MCF 10A (cell line): ENCODE measurements at regions not wholly inside any gene's neighbourhood (a gene's known extent, or its start where the extent isn't known, plus 50 kb on each side); places are given as distances from the start of the nearest gene placed in this dataset.
"Not testable (repeated sequence)": the region's sequence is repeated elsewhere in the genome, so short reads cannot be mapped to it uniquely, and the experiment has no call there.

Experiments
- BruUV-seq: library from RNA; stranded (reverse); fragments of 400-500 nt; replicated peaks from 2 replicates; lab custom pipeline; 2021; lab: Mats Ljungman, UMichigan
- CTCF ChIA-PET: fragments of 300-600 bp; sonication (Branson Sonifier 250); formaldehyde crosslinking; extraction: SDS; loops from one replicate; lab custom pipeline; 2021; ENCODE audit warnings: antibody characterized with exemption, inconsistent platforms; lab: Yijun Ruan, JAX
- POLR2A ChIA-PET: fragments of 300-600, 350-650 bp; sonication (Branson Sonifier 250); formaldehyde crosslinking; extraction: SDS; loops from one replicate; lab custom pipeline; 2020; ENCODE audit warnings: antibody characterized with exemption, inconsistent platforms; lab: Yijun Ruan, JAX
- DNase-seq: peaks from one replicate; pipeline ENCODE4 v3.0.0-alpha.2; 2018; ENCODE audit not compliant: unreplicated experiment
- H3K27ac Mint-ChIP-seq: one replicate; pipeline ENCODE4 v1.8.0; 2022; ENCODE audit warnings: mild to moderate bottlenecking, low read depth, mixed read lengths; ENCODE audit not compliant: unreplicated experiment
- H3K27me3 Mint-ChIP-seq: one replicate; pipeline ENCODE4 v1.8.0; 2022; ENCODE audit warnings: mixed read lengths; ENCODE audit not compliant: insufficient read depth, unreplicated experiment
- H3K36me3 Mint-ChIP-seq: one replicate; pipeline ENCODE4 v1.8.0; 2022; ENCODE audit warnings: mild to moderate bottlenecking, moderate library complexity, mixed read lengths; ENCODE audit not compliant: insufficient read depth, unreplicated experiment
- H3K4me1 Mint-ChIP-seq: one replicate; pipeline ENCODE4 v1.8.0; 2022; ENCODE audit warnings: mixed read lengths; ENCODE audit not compliant: insufficient read depth, unreplicated experiment
- H3K4me3 Mint-ChIP-seq: one replicate; pipeline ENCODE4 v1.8.0; 2022; ENCODE audit warnings: mild to moderate bottlenecking, moderate library complexity, mixed read lengths; ENCODE audit not compliant: unreplicated experiment
- H3K9me3 Mint-ChIP-seq: one replicate; pipeline ENCODE4 v1.8.0; 2022; ENCODE audit warnings: mixed read lengths; ENCODE audit not compliant: unreplicated experiment
- CTCF ChIP-seq: fragments of 200-600 bp; IDR thresholded peaks from one replicate; pipeline ENCODE4 v1.8.0; 2022; ENCODE audit warnings: antibody characterized with exemption, mild to moderate bottlenecking; ENCODE audit not compliant: unreplicated experiment
- intact Hi-C: fragments of 100-400 bp; cut with micrococcal nuclease; formaldehyde crosslinking; loops from 2 replicates; pipeline ENCODE4 v1.14.1; 2022

- no TSS peak for BruUV-seq
- TF ChIP-seq CTCF, result no peak
- CTCF ChIA-PET, result interaction anchor here (0.7 kb wide), 1 partner anchor 203 kb away, joined by 3 read pairs; no protein-coding TSS in a partner anchor
- H3K27ac Mint-ChIP-seq, result no peak overlapping the region
- no peaks in the 10 kb centered on the region for H3K4me1 Mint-ChIP-seq
- H3K4me3 Mint-ChIP-seq, result no peak overlapping the region
- no peaks in the 10 kb centered on the region for H3K27me3 Mint-ChIP-seq
- intact Hi-C loops, result loop anchor here (5.0 to 10.0 kb wide), 3 partner anchors 67 to 390 kb away; partner anchors contain the start of gene RNF2
- no peak for DNase-seq
- H3K9me3 Mint-ChIP-seq, result no peaks in the 10 kb centered on the region
- POLR2A ChIA-PET, result interaction anchor here (0.6 to 0.8 kb wide), 3 partner anchors 29 to 74 kb away, joined by 3 to 4 read pairs (median 3); no protein-coding TSS in a partner anchor
- H3K36me3 Mint-ChIP-seq, result no peaks in the 10 kb centered on the region
These were observed 117.7 kb upstream of the IVNS1ABP start for GRCh38 chr1:185434721-185435120.

GRCh38 chr1:185433667-185434066, 116.6 kb upstream of the IVNS1ABP start:
- Mint-ChIP-seq H3K36me3 (no peaks in the 10 kb centered on the region), H3K4me1 (no peaks in the 10 kb centered on the region), H3K4me3 (no peak overlapping the region), H3K9me3 (no peaks in the 10 kb centered on the region), H3K27me3 (no peaks in the 10 kb centered on the region), H3K27ac (no peak overlapping the region)
- intact Hi-C loops, result loop anchor here (10.0 kb wide), 2 partner anchors 91 to 389 kb away; partner anchors contain the start of gene RNF2
- BruUV-seq, result no TSS peak
- no peak for DNase-seq
- ChIA-PET POLR2A (interaction anchor here (0.6 kb wide), 1 partner anchor 67 kb away, joined by 5 read pairs; no protein-coding TSS in a partner anchor), CTCF (no interaction called here)
- no peak for TF ChIP-seq CTCF

DNA sequence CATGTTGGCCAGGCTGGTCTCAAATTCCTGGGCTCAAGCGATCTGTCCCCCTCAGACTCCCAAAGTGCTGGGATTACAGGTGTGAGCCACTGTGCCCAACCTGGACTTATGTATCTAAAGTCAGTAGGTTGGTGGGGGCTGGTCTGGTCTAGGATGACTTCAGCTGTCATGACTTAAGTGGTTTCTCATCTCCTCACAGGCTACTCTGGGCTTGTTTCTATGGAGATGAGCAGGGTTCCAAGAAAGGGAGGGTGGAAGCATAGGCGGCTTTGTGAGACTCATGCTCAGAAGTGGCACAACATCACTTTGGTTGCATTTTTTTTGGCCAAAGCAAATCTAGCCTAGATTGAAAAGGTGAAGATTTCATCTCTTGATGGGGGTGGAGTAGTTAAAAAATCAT, 115.9 kb upstream of the IVNS1ABP start:
- no peak for DNase-seq
- H3K4me1 Mint-ChIP-seq, result no peaks in the 10 kb centered on the region
- intact Hi-C loops, result loop anchor here (10.0 kb wide), 2 partner anchors 92 to 388 kb away; partner anchors contain the start of gene RNF2
- BruUV-seq, result no TSS peak
- ChIA-PET POLR2A (no interaction called here), CTCF (interaction anchor here (0.7 kb wide), 1 partner anchor 132 kb away, joined by 3 read pairs; no protein-coding TSS in a partner anchor)
- no peaks in the 10 kb centered on the region for H3K36me3 Mint-ChIP-seq
- TF ChIP-seq CTCF, result no peak
- no peaks in the 10 kb centered on the region for H3K27me3 Mint-ChIP-seq
- H3K27ac Mint-ChIP-seq, result no peak overlapping the region
- no peaks in the 10 kb centered on the region for H3K9me3 Mint-ChIP-seq
- no peak overlapping the region for H3K4me3 Mint-ChIP-seq

DNA sequence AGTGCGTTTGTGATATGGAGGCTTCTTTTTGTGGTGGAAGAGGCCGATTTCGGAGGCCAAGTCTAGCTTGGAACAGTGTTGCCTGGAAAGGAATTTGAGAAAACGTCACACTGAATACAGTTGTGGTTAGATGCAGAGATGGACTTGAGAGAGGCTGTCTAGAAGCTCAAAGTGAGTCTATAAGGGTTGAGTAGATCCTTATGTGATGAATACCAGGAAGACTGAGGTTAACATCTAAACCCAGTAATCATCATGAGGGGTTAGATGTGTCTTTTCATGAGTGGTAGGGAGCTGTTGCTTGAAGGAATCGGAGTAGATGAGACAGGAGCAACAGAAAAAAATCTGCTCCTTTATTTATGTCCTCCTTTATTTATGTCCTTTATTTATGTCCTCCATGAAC, 114.6 kb upstream of the IVNS1ABP start:
- TF ChIP-seq CTCF, result no peak
- BruUV-seq, result no TSS peak
- Mint-ChIP-seq H3K4me1 (no peaks in the 10 kb centered on the region), H3K36me3 (no peaks in the 10 kb centered on the region), H3K27me3 (no peaks in the 10 kb centered on the region), H3K9me3 (no peaks in the 10 kb centered on the region), H3K4me3 (no peak overlapping the region), H3K27ac (no peak overlapping the region)
- intact Hi-C loops, result loop anchor here (10.0 kb wide), 2 partner anchors 93 to 387 kb away; partner anchors contain the start of gene RNF2
- CTCF ChIA-PET, result interaction anchor here (1.2 to 1.6 kb wide), 3 partner anchors 8 to 19 kb away, joined by 3 to 4 read pairs (median 4); no protein-coding TSS in a partner anchor
- POLR2A ChIA-PET, result interaction anchor here (0.6 to 0.7 kb wide), 3 partner anchors 9 to 114 kb away, joined by 3 read pairs; no protein-coding TSS in a partner anchor
- DNase-seq, result no peak

- H3K27ac Mint-ChIP-seq, POLR2A ChIA-PET, H3K9me3 Mint-ChIP-seq, H3K4me3 Mint-ChIP-seq, H3K27me3 Mint-ChIP-seq, H3K4me1 Mint-ChIP-seq, BruUV-seq, H3K36me3 Mint-ChIP-seq, DNase-seq: not testable (repeated sequence)
- CTCF ChIA-PET, result interaction anchor here (0.6 to 1.5 kb wide), 2 partner anchors 13 to 30 kb away, joined by 5 to 6 read pairs; no protein-coding TSS in a partner anchor
- intact Hi-C loops, result loop anchor here (10.0 kb wide), 2 partner anchors 95 to 385 kb away; partner anchors contain the start of gene RNF2
These were observed 112.6 kb upstream of the IVNS1ABP start for GRCh38 chr1:185429668-185430067.
